HG02885 (cell line): ENCODE measurements at regions not wholly inside any gene's neighbourhood (a gene's known extent, or its start where the extent isn't known, plus 50 kb on each side); places are given as distances from the start of the nearest gene placed in this dataset.

Experiments used
- ATAC-seq: cut with Tn5 transposase; IDR thresholded peaks from one replicate; pipeline ENCODE4 v1.9.1; 2021; ENCODE audit warnings: mild to moderate bottlenecking; ENCODE audit not compliant: unreplicated experiment, poor library complexity

GRCh38 chr2:128691526-128691925 is 372.9 kb upstream of the HS6ST1 start:
- ATAC-seq = no peak

GRCh38 chr2:128692895-128693742 is 374.5 kb upstream of the HS6ST1 start:
- no peak for ATAC-seq

GRCh38 chr2:128693743-128694029 is 375.0 kb upstream of the HS6ST1 start:
- no peak for ATAC-seq

DNA sequence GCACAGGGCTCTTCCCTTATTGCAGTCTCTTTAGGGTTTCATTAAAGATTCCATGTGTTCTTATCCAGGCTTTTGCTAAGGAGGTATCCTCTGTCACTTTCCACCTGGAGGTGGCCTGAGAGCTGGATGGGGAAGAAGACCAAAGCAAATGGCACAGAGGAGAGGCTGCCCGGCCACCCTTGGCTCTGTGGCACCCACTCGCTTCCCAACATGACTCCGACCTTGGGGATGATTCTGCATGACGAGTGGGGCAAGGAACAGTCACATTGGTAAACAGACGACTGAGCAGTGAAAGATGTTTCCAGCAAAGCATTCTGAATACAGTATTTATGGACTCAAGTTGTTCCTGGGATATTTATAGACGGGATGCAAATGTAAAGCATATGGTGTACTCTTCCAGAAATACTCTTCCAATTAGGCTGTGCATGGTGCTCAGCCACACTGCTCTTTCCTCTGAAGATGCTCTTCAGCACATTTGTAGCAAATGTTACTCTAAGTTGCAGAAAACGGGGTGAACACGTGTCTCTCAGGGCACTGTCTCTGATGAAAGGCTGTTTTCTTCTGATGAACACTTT is 377.1 kb upstream of the HS6ST1 start:
- no peak for ATAC-seq

- no peak for ATAC-seq
These were observed 377.8 kb upstream of the HS6ST1 start for GRCh38 chr2:128696421-128696820.

DNA sequence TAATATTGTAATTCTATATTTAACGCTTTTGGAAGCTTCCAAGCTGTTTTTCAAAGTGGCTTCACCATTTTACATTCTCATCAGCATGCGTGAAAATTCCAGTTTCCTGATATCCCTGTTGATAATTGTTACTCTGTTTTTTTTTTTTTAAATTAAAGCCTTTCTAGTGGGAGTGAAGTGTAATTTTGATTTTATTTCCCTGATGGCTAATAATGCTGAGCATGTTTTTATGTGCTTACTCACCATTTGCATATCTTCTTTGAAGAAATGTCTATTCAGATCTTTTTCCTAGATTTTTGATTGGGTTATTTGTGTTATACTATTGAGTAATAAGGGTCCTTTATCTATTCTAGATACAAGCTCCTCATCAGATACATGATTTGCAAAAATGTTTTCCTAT is 382.8 kb upstream of the HS6ST1 start:
- ATAC-seq = no peak

- ATAC-seq = no peak
These were observed 383.9 kb upstream of the HS6ST1 start for GRCh38 chr2:128702616-128703015.

DNA sequence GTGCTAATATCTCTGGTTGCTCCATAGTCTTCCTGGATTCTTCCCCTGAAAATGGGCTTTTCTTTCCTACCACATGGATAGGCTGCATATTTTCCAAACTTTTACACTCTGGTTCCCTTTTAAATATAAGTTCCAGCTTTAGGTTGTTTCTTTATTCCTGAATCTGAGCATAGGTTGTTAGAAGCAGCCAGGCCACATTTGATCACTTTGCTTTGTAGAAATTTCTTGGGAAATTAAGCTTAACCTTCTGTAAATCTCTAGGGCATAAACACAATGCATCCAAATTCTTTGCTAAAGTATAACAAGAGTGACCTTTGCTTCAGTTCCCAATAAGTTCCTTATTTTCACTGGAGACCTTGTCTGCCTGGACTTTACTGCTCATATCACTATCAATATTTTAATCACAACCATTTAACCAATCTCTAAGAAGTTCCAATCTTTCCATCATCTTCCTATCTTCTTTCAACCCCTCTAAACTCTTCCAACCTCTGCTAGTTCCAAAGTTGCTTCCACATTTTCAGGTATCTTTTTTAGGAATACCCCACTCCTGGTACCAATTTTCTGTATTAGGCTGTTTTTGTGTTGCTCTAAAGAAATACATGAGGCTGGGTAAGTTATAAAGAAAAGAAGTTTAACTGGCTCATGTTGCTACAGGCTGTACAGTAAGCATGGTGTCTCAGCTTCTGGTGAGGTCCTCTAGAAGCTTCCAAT is 389.6 kb upstream of the HS6ST1 start:
- ATAC-seq = no peak

GRCh38 chr2:128710242-128710641 is 391.6 kb upstream of the HS6ST1 start:
- no peak for ATAC-seq

GRCh38 chr2:128710729-128711128 is 392.1 kb upstream of the HS6ST1 start:
- no peak for ATAC-seq

- no peak for ATAC-seq
These were observed 395.6 kb upstream of the HS6ST1 start for GRCh38 chr2:128714285-128714684.

DNA sequence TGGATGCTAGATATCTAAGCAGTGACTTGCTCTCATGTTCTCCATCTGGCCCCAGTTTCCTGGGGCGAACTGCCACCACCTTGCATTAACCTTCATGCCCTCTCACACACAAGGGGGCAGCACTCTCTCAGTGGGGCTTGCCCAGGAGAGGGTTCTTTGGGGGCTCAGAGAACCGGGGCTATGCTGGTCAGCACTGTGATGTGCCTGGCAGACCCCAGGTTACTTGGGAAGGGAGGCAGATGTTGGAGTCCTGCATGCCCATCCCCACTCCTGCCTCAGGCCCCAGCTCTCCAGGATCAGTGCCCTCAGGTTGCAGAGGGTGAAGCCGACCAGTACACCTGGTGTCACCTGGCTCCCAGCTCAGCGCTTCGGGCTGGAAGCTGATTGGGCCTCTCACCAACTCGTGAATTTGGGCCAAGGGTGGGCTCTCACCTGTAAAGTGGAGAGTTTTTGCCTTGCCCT is 396.2 kb upstream of the HS6ST1 start:
- no peak for ATAC-seq

- no peak for ATAC-seq
These were observed 396.7 kb upstream of the HS6ST1 start for GRCh38 chr2:128715360-128715759.

GRCh38 chr2:128716299-128716721 is 397.6 kb upstream of the HS6ST1 start:
- ATAC-seq = no peak

- ATAC-seq = no peak
These were observed 399.4 kb upstream of the HS6ST1 start for GRCh38 chr2:128717758-128718710.

DNA sequence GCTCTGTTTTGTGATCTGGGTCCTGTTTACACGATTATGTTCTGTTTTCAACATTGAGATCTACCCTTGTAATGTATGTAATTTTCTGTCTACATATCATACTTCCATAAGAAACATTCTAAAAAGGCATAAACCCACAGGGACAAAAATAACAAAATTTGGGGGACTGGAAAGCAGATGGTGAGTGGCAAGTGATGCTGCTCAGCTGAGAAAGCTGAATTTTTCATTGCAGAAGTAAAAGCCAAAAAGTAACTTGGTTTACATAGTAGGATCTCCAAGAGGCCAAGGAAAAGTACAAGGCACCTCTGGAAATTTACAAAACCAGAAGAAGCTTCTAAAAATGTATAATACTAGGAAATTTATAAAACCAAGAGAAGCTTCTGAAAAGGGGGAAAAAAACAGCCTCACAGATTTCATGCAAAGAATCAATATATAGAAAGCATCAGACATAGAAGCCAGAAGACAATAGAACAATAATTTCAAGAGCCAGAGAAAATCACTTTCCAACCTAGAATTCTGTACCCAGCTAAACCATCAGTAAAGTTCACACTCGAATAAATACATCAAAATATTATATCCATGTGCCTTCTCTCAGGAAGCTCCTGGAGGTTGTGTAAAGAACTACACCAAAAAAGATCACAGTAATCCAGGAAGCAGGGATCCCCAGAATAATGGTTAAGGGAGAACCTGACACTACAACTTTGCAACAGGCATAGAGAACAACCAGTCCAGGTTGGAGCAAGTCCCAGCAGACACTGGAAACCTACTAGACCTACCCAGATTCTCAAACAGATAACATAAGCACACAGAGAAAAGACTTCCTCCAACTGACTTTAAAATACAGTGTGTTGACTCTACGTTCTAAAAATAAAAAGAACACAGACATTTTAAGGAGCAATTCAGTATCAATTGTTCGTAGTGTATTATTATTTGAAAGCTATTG is 401.7 kb upstream of the HS6ST1 start:
- no peak for ATAC-seq

- no peak for ATAC-seq
These were observed 402.4 kb upstream of the HS6ST1 start for GRCh38 chr2:128721096-128721495.

- no peak for ATAC-seq
These were observed 403.8 kb upstream of the HS6ST1 start for GRCh38 chr2:128722489-128722888.

DNA sequence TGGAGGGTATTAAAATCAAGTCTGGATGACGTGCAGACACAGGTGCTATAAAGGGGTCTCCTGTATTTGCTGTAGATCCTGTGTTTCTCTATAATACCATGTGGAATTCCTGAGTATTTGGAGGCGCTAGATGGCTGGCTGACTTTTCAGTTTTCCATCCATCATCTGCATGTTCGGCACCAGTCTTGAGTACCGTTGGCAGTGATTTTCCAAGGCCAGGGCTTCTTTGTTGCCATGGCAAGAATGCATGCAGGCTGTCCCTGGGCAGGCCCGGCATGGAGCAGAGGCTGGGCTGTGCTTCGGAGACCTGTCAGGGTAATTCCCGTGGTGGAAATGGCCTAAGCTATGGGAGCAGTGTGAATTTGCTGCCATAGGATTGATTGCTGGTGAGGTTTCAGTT is 405.9 kb upstream of the HS6ST1 start:
- ATAC-seq = no peak
